ENCODE measurements at regions not wholly inside any gene's neighbourhood (a gene's known extent, or its start where the extent isn't known, plus 50 kb on each side); places are given as distances from the start of the nearest gene placed in this dataset.

DNA sequence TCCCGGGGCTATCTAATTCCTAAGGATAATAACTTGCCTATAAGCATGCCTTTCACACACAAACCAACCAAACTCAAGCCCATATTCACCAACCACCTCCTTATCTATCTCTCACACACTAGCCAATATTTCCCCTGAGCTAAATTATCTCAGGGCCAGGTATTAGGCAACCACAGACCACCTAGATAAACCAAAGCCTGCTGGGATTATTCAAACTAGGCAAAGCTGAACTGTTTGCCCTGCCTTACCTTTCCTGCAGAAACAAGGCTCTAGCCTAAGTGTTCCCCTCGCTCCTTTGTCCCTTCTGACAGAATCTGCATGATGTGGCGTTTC is 114.7 kb upstream of the EEA1 start:
- no peak for DNase-seq

DNA sequence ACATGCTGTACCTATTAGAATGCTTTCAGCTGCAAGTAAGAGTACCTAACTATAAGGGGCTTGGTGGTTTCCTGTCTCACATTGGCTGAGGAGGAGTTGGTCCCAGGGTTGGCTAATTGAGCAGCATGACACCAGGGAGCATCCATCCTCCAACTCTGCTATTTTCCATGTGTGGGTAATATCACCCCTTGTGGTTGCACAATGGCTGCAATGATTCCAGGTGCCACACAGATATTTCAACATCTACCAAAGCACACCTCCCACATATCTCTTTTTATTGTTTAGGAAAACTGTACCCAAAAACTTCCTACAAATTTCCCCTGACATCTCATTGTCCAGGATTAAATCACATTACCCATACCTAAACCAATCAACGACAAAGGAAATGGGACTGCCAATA is 118.0 kb upstream of the EEA1 start:
- DNase-seq: no peak

DNA sequence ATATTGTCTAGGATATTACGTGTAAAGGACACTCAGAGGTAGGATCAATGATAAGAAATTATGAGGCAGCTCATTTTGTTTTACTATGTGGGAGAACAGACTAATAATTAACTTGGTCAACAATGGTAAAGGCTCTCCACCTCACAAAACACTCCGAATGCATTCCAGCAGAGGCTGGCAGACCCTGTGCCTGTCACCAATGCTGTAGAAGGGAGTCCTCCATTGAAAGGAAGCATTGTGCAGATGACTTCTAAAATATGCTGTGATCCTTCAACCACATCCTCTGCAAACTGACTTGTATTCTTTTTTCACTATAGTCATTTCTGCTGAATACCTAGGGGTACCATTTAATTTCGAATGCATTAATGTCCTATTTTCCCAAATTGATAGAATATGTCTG is 119.6 kb upstream of the EEA1 start:
- DNase-seq: no peak

GRCh38 chr12:93050026-93050747 is 121.1 kb upstream of the EEA1 start:
- no peak for DNase-seq

DNA sequence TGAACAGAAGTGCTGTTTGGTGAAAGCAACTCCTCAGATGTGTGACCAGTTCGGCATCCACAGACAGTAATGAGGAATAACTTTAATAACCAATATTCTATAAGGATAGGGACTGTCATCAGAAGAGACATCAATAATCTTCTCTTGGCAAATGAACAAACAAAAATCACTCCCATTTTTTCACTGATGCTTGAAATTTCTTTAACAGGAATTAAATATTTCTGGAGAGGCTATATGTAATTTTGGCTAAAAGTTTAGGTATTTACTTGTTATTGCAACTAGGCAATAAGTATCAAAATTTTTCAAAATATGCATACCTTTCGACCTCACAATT is 121.6 kb upstream of the EEA1 start:
- no peak for DNase-seq

DNA sequence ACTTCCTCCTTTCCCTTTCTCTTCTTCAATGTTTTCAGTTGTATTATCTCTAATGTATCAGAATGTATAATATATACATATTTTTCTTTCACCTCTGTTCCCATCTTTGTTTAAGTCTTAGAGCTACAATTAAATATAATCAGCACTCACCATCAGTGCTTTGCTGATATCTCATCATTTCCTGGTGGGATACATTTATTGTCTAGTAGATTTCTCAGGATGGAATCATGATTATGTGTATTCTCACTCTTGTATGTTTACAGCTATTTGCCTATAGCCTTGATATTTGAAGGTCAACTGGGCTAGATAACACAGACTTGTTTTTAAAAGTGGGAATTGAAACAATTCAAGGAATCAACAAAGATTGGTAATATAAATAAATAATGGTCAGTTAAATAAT is 124.9 kb upstream of the EEA1 start:
- DNase-seq: no peak

- no peak for DNase-seq
Measured at GRCh38 chr12:93055221-93055620, 126.1 kb upstream of the EEA1 start.

- DNase-seq: no peak
Measured at GRCh38 chr12:93056971-93057535, 128.0 kb upstream of the EEA1 start.

DNA sequence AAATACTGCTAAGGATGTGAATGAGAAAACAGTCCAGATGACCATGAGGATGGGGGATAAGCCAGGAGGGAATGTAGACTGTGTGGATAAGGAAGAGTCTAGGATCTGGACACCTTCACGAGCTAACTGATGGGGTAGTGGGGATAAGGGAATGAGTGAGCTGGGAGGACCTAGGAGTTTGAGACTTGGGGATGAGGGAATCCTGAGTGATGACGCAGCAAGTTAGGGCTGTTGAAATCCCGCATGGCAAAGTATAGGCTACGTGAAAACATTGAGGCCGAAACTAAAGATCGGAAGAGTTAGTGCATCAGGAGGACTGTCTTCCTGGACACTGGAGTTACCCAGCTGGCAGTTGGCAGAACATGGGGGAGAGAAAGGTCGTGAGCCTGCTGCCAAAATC is 129.2 kb upstream of the EEA1 start:
- no peak for DNase-seq

- DNase-seq: no peak
Measured at GRCh38 chr12:93059288-93059687, 130.2 kb upstream of the EEA1 start.

DNA sequence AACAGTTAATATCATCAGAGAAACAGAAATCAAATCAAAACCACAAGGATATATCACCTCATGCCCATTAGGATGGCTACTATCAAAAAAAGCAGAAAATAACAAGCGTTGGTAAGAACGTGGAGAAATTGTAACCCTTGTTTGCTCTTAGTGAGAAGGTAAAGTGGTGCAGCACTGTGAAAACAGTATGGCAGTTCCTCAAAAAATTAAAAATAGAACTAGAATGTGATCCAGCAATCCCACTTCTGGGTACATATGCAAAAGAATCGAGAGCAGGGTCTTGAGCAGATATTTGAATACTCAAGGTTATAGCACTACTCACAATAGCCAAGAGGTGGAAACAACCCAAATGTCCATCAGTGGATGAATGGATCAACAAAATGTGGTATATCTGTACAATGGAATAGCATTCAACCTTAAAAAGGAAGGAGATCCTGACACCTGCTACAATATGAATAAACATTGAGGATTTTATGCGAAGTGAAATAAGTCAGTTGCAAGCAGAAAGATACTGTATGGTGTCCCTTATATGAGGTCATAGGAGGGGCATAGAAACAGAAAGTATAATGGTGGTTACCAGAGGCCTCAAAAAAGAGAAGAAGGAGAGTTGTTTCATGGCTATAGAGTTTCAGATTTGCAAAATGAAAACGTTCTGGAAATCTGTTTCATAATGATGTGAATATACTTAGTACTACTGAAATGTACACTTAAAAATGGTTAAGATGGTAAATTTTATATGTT is 131.0 kb upstream of the EEA1 start:
- DNase-seq: no peak

GRCh38 chr12:93060666-93061472 is 131.8 kb upstream of the EEA1 start:
- peak; percentile 15 for DNase-seq

DNA sequence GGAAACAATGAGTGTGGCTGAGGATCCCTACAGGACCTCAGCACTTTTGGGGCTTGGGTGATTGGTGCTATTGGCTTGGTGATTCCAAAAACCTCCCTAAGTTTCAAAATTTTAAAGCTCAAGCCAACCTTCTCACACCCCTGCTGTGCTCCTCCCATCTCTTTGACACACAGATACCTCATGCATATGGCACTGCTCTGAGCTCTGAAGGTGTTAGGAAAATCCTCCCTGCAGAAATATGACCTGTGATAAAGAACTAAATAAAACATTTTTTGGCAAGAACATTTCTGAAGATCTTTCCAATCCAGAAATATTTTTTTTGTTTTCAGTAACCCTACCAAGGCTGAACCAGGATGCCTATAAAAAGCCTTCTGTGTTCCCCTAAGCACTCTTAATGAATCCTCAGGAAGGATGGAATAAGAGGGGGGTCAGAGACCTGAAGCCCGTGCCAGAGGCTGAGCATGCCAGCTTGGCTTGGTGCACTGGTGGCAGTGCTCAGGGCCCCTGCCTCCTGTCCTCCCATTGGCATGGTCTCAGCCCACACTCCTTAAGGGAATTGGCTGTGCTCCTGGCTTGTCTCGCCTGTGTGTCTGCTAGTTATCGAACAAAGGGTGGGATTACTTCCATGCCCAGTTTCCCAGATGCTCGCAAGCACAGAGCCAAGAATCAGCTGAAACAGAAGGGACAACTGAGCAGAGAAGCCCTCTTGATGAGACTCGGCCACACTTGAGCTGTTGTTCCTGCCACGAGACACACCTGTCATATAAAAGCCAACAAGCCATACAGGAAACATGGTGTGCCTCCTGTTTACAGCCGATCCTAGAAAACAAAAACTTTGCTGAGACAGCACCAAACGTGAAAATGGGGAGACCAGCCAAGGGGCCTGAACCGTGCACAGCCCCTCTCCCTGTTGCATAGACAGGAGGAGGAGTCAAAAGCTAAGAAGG is 132.7 kb upstream of the EEA1 start:
- peak; percentile 30 for DNase-seq

GRCh38 chr12:93065896-93066295 is 136.8 kb upstream of the EEA1 start:
- DNase-seq: no peak

- DNase-seq: no peak
Measured at GRCh38 chr12:93072340-93072739, 143.2 kb upstream of the EEA1 start.

DNA sequence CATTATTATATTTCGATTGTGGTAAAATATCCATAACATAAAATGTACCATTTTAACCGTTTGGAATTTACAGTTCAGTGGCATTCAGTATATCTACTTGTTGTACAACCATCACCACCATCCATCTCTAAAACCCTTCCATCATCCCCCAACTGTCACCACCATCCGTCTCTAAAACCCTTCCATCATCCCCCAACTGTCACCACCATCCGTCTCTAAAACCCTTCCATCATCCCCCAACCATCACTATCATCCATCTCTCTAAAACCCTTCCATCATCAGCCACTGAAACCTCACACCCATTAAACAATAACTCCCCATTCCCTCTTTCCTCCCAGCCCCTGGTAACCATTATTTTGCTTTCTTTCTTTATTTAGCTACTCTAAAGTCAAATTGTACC is 144.2 kb upstream of the EEA1 start:
- no peak for DNase-seq

DNA sequence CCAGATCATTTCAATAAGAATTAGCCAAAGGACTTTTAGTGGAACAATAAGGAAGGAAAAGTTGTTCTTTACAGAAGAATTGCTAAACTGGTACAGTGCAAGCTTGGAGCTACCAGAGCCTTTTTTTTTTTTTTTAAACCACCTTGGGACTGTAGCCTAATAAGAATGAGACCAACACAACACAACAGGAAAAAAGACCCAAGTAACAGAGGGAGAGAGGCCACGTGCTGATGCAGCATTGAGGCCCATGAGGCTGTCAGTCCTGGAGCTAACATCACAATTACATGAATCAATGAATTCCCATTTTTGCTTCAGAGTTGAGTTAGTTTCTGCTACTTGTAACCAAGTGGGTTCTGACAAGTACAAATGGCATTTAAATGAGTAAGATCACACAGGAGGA is 149.0 kb upstream of the EEA1 start:
- DNase-seq: no peak

GRCh38 chr12:93078577-93078976 is 149.5 kb upstream of the EEA1 start:
- DNase-seq: no peak

DNA sequence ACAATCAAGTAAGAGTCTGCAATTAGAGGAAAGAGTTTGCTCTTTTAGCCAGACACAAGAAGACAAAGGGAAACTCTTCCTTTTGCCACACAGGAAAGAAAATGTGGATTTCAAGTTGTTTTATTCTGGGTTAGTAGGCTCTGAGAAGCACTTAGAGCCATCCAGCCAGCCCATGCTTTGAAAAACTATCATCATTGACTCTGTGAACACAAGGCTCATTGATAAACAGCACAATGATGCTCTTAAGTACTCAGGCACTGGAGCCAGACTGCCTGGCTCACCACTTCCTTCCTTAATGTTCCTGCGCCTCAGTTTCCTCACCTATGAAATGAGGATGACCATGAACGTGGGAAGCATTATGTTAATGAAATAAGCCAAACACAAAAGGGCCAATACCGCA is 150.2 kb upstream of the EEA1 start:
- DNase-seq: no peak

GRCh38 chr12:93079976-93080375 is 150.9 kb upstream of the EEA1 start:
- DNase-seq: no peak

DNA sequence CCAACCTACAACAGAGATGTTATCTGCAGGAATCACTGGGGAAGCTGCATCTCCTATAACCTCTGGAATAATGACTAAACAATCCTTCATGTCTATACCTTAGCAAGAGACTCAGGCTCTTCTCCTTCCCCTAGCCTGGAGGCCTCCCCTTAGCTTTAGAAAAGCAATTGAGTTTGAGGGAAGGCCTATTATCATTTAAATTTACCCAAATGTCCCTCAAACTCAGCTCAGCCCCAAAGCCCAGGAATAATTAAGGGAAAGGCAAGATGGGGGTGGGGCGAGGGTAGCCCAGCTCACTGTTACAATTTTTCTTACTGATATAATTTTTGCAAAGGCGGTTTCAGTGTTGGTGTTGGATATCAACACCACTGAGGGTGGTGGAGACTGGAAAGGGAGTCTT is 151.4 kb upstream of the EEA1 start:
- no peak for DNase-seq

- no peak for DNase-seq
Measured at GRCh38 chr12:93080994-93081809, 152.1 kb upstream of the EEA1 start.
